GM23338 (cell line): ENCODE measurements at regions not wholly inside any gene's neighbourhood (a gene's known extent, or its start where the extent isn't known, plus 50 kb on each side); places are given as distances from the start of the nearest gene placed in this dataset.

ENCODE experiments used
- ATAC-seq: fragments of 200-7000 bp; cut with Tn5 transposase; 3 replicates; pipeline ENCODE4 v1.9.1; 2020
- DNase-seq: peaks from one replicate; pipeline ENCODE4 v3.0.0-alpha.2; 2015; ENCODE audit warnings: low spot score
- H2AFZ ChIP-seq: fragments of 200-600 bp; sonication (generic); 2 replicates; pipeline ENCODE4 v1.8.0; 2016; ENCODE audit warnings: antibody characterized with exemption, mild to moderate bottlenecking, moderate library complexity
- H3F3A ChIP-seq: fragments of 200-600 bp; sonication (generic); replicated peaks from 2 replicates; pipeline ENCODE4 v1.8.0; 2017; ENCODE audit warnings: antibody characterized with exemption, mixed run types, low read depth
- H3K27ac ChIP-seq: fragments of 200-600 bp; sonication (generic); 2 replicates; pipeline ENCODE4 v1.6.1; 2016; ENCODE audit warnings: low read depth
- H3K27me3 ChIP-seq: fragments of 200-600 bp; sonication (generic); 2 replicates; pipeline ENCODE4 v1.8.0; 2016; ENCODE audit warnings: mild to moderate bottlenecking, mixed run types, moderate library complexity; ENCODE audit not compliant: insufficient read depth
- H3K36me3 ChIP-seq: fragments of 200-600 bp; sonication (generic); 2 replicates; pipeline ENCODE4 v1.8.0; 2016; ENCODE audit warnings: mild to moderate bottlenecking; ENCODE audit not compliant: insufficient read depth
- H3K4me1 ChIP-seq: fragments of 200-600 bp; sonication (generic); 2 replicates; pipeline ENCODE4 v1.8.0; 2016; ENCODE audit warnings: mild to moderate bottlenecking, moderate library complexity; ENCODE audit not compliant: insufficient read depth
- H3K4me2 ChIP-seq: fragments of 200-600 bp; sonication (generic); 2 replicates; pipeline ENCODE4 v1.7.1; 2017; ENCODE audit warnings: mixed run types
- H3K4me3 ChIP-seq: fragments of 200-600 bp; sonication (generic); 2 replicates; pipeline ENCODE4 v1.6.1; 2016; ENCODE audit warnings: mixed run types
- H3K79me2 ChIP-seq: fragments of 200-600 bp; sonication (generic); replicated peaks from 2 replicates; pipeline ENCODE4 v1.8.0; 2017; ENCODE audit warnings: mild to moderate bottlenecking; ENCODE audit not compliant: insufficient read depth
- H3K9me2 ChIP-seq: fragments of 200-600 bp; sonication (generic); 2 replicates; pipeline ENCODE4 v1.8.0; 2017; ENCODE audit not compliant: insufficient read depth
- H4K20me1 ChIP-seq: fragments of 200-600 bp; sonication (generic); replicated peaks from 2 replicates; pipeline ENCODE4 v1.8.0; 2017; ENCODE audit warnings: mild to moderate bottlenecking; ENCODE audit not compliant: insufficient read depth
- H3K27ac Mint-ChIP-seq: 2 replicates; pipeline ENCODE4 v1.8.0; 2020; ENCODE audit warnings: inconsistent platforms, mild to moderate bottlenecking, moderate library complexity, mixed read lengths
- H3K27me3 Mint-ChIP-seq: 3 replicates; pipeline ENCODE4 v1.8.0; 2022; ENCODE audit warnings: low read depth, mild to moderate bottlenecking, moderate library complexity, mixed read lengths, inconsistent platforms; ENCODE audit not compliant: insufficient read depth, poor library complexity
- H3K36me3 Mint-ChIP-seq: 3 replicates; pipeline ENCODE4 v1.8.0; 2021; ENCODE audit warnings: low read depth, mild to moderate bottlenecking, inconsistent platforms, moderate library complexity, mixed read lengths
- H3K4me1 Mint-ChIP-seq: 3 replicates; pipeline ENCODE4 v1.8.0; 2020; ENCODE audit warnings: mild to moderate bottlenecking, inconsistent platforms, mixed read lengths
- H3K4me3 Mint-ChIP-seq: 3 replicates; pipeline ENCODE4 v1.8.0; 2021; ENCODE audit warnings: moderate library complexity, mild to moderate bottlenecking, inconsistent platforms, mixed read lengths
- H3K9me3 Mint-ChIP-seq: 3 replicates; pipeline ENCODE4 v1.8.0; 2020; ENCODE audit warnings: moderate library complexity, mild to moderate bottlenecking, inconsistent platforms, mixed read lengths
- CTCF ChIP-seq, 2 experiments: fragments of 200-600 bp in 1 of 2; sonication (generic) in 1 of 2; conservative IDR thresholded peaks; 2 replicates each; pipeline versions ENCODE4 v1.5.1 to v1.6.1; 2016 to 2017; ENCODE audit warnings: antibody characterized with exemption in 2 of 2, low read depth in 2 of 2, mild to moderate bottlenecking in 2 of 2, moderate library complexity in 1 of 2
- ETS1 ChIP-seq: IDR thresholded peaks from 2 replicates; pipeline ENCODE4 v1.6.1; 2016; ENCODE audit warnings: antibody characterized with exemption
- EZH2phosphoT487 ChIP-seq: fragments of 200-600 bp; sonication (generic); IDR thresholded peaks from one replicate; pipeline ENCODE4 v1.8.1; 2018; ENCODE audit warnings: antibody characterized with exemption; ENCODE audit not compliant: unreplicated experiment
- JUNB ChIP-seq: IDR thresholded peaks from one replicate; pipeline ENCODE4 v1.6.1; 2016; ENCODE audit warnings: antibody characterized with exemption; ENCODE audit not compliant: unreplicated experiment
- NANOG ChIP-seq: IDR thresholded peaks from 2 replicates; pipeline ENCODE4 v1.6.1; 2016; ENCODE audit warnings: antibody characterized with exemption, borderline replicate concordance
- POLR2AphosphoS5 ChIP-seq: IDR thresholded peaks from 2 replicates; pipeline ENCODE4 v1.6.1; 2016; ENCODE audit warnings: antibody characterized with exemption, low read depth
- STAT1 ChIP-seq: IDR thresholded peaks from one replicate; pipeline ENCODE4 v1.6.1; 2016; ENCODE audit warnings: antibody characterized with exemption; ENCODE audit not compliant: unreplicated experiment
- ZNF114 ChIP-seq: fragments of 250-450 bp; sonication (Bioruptor Pico); IDR thresholded peaks from 2 replicates; pipeline ENCODE4 v1.5.0; 2020; ENCODE audit warnings: mild to moderate bottlenecking, moderate library complexity
- ZNF331 ChIP-seq: fragments of 250-450 bp; sonication (Bioruptor Pico); IDR thresholded peaks from 2 replicates; pipeline ENCODE4 v1.5.0; 2020; ENCODE audit warnings: low read depth, mild to moderate bottlenecking, moderate library complexity
- TF ChIP-seq, protein P1 (sequence below): fragments of 250-450 bp; sonication (Bioruptor Pico); IDR thresholded peaks from 2 replicates; pipeline ENCODE4 v1.5.0; 2020; ENCODE audit warnings: mild to moderate bottlenecking, moderate library complexity

DNA sequence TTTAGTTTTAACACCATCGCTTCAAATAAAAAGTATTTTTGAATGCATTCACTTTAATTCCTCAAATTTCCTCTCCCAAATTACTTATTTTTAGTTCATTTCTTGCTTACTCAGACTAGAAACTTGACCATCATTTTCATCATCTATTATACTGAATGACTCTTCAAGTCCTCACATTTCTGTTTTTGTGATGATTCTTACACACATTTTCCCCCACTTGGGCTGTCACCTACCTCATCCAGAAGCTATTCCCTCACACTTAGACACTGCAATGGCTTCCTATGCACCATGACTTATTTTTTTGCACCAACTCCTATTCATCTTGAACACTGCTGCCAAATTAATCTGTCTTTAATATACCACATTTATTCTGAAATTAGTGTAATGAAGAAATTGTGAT is 239.6 kb upstream of the DUSP10 start:
- H3K4me3 Mint-ChIP-seq = no peak overlapping the region
- peaks cover 19% of the 10 kb centered on the region for H3K4me1 Mint-ChIP-seq
- no peak for TF ChIP-seq ZNF114 (CRISPR knock-in tag)
- TF ChIP-seq, protein P1, sequence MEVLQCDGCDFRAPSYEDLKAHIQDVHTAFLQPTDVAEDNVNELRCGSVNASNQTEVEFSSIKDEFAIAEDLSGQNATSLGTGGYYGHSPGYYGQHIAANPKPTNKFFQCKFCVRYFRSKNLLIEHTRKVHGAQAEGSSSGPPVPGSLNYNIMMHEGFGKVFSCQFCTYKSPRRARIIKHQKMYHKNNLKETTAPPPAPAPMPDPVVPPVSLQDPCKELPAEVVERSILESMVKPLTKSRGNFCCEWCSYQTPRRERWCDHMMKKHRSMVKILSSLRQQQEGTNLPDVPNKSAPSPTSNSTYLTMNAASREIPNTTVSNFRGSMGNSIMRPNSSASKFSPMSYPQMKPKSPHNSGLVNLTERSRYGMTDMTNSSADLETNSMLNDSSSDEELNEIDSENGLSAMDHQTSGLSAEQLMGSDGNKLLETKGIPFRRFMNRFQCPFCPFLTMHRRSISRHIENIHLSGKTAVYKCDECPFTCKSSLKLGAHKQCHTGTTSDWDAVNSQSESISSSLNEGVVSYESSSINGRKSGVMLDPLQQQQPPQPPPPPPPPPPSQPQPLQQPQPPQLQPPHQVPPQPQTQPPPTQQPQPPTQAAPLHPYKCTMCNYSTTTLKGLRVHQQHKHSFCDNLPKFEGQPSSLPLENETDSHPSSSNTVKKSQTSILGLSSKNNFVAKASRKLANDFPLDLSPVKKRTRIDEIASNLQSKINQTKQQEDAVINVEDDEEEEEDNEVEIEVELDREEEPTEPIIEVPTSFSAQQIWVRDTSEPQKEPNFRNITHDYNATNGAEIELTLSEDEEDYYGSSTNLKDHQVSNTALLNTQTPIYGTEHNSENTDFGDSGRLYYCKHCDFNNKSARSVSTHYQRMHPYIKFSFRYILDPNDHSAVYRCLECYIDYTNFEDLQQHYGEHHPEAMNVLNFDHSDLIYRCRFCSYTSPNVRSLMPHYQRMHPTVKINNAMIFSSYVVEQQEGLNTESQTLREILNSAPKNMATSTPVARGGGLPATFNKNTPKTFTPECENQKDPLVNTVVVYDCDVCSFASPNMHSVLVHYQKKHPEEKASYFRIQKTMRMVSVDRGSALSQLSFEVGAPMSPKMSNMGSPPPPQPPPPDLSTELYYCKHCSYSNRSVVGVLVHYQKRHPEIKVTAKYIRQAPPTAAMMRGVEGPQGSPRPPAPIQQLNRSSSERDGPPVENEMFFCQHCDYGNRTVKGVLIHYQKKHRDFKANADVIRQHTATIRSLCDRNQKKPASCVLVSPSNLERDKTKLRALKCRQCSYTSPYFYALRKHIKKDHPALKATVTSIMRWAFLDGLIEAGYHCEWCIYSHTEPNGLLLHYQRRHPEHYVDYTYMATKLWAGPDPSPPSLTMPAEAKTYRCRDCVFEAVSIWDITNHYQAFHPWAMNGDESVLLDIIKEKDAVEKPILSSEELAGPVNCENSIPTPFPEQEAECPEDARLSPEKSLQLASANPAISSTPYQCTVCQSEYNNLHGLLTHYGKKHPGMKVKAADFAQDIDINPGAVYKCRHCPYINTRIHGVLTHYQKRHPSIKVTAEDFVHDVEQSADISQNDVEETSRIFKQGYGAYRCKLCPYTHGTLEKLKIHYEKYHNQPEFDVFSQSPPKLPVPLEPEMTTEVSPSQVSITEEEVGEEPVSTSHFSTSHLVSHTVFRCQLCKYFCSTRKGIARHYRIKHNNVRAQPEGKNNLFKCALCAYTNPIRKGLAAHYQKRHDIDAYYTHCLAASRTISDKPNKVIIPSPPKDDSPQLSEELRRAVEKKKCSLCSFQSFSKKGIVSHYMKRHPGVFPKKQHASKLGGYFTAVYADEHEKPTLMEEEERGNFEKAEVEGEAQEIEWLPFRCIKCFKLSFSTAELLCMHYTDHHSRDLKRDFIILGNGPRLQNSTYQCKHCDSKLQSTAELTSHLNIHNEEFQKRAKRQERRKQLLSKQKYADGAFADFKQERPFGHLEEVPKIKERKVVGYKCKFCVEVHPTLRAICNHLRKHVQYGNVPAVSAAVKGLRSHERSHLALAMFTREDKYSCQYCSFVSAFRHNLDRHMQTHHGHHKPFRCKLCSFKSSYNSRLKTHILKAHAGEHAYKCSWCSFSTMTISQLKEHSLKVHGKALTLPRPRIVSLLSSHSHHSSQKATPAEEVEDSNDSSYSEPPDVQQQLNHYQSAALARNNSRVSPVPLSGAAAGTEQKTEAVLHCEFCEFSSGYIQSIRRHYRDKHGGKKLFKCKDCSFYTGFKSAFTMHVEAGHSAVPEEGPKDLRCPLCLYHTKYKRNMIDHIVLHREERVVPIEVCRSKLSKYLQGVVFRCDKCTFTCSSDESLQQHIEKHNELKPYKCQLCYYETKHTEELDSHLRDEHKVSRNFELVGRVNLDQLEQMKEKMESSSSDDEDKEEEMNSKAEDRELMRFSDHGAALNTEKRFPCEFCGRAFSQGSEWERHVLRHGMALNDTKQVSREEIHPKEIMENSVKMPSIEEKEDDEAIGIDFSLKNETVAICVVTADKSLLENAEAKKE = no peak
- TF ChIP-seq EZH2phosphoT487 = no peak
- TF ChIP-seq ZNF331 = no peak
- no peak for TF ChIP-seq POLR2AphosphoS5
- TF ChIP-seq NANOG = no peak
- TF ChIP-seq ETS1 = no peak
- no peak for TF ChIP-seq CTCF (conservative IDR thresholded peaks at IDR 0.05; ENCODE audit: low read depth in 2 of 2)
- no peak for TF ChIP-seq JUNB
- TF ChIP-seq STAT1 = no peak
- Histone ChIP-seq H3K4me1 (peaks cover 13% of the 10 kb centered on the region), H3K4me2 (no peak overlapping the region), H3K4me3 (no peak overlapping the region), H3K36me3 (no peaks in the 10 kb centered on the region), H3K9me2 (no peaks in the 10 kb centered on the region), H3F3A (no peaks in the 10 kb centered on the region), H2AFZ (no peak overlapping the region), H3K79me2 (no peaks in the 10 kb centered on the region), H3K27ac (no peak overlapping the region), H4K20me1 (no peaks in the 10 kb centered on the region), H3K27me3 (no peaks in the 10 kb centered on the region)
- peaks cover 5% of the 10 kb centered on the region for H3K27me3 Mint-ChIP-seq
- no peak for ATAC-seq
- H3K36me3 Mint-ChIP-seq = peaks cover 11% of the 10 kb centered on the region; the same call in 2 of the 3 replicates
- H3K27ac Mint-ChIP-seq = no peak overlapping the region
- H3K9me3 Mint-ChIP-seq = peaks cover 12% of the 10 kb centered on the region; the same call in 1 of the 3 replicates
- DNase-seq = no peak
